Heart left ventricle (tissue), 16 donors: ENCODE measurements at regions not wholly inside any gene's neighbourhood (a gene's known extent, or its start where the extent isn't known, plus 50 kb on each side); places are given as distances from the start of the nearest gene placed in this dataset.
"Not testable (repeated sequence)": the region's sequence is repeated elsewhere in the genome, so short reads cannot be mapped to it uniquely, and the experiment has no call there.

Source experiments
- ATAC-seq, 4 donors: fragments of 200-7000 bp; cut with Tn5 transposase; one replicate each; pipeline ENCODE4 v1.9.1; 2020 to 2022; ENCODE audit warnings: moderate library complexity in 4 of 4, mild to moderate bottlenecking in 3 of 4, moderate number of reproducible peaks in 1 of 4
- DNase-seq, 5 donors: peaks; one replicate each; pipeline ENCODE4 v3.0.0-alpha.2; 2020
- H3K27ac ChIP-seq, 12 donors: fragments of 200-600 bp; sonication (generic) in 4 of 12; one replicate each; pipeline versions ENCODE4 v1.5.0 to v1.8.0; 2016 to 2022; ENCODE audit warnings: mild to moderate bottlenecking in 2 of 12
- H3K27me3 ChIP-seq, 9 donors: fragments of 200-600 bp; sonication (generic) in 2 of 9; one replicate each; pipeline versions ENCODE4 v1.5.1 to v1.8.0; 2016 to 2022; ENCODE audit warnings: mild to moderate bottlenecking in 3 of 9
- H3K36me3 ChIP-seq, 9 donors: fragments of 200-600 bp; sonication (generic) in 2 of 9; one replicate each; pipeline versions ENCODE4 v1.5.0 to v1.8.0; 2018 to 2022; ENCODE audit warnings: mild to moderate bottlenecking in 2 of 9
- H3K4me1 ChIP-seq, 12 donors: fragments of 200-600 bp; sonication (generic) in 4 of 12; one replicate each; pipeline versions ENCODE4 v1.5.0 to v1.8.0; 2016 to 2022; ENCODE audit warnings: mild to moderate bottlenecking in 3 of 12
- H3K4me3 ChIP-seq, 12 donors: fragments of 200-600 bp; sonication (generic) in 4 of 12; one replicate each; pipeline versions ENCODE4 v1.5.0 to v1.8.0; 2017 to 2022; ENCODE audit warnings: mild to moderate bottlenecking in 9 of 12, moderate library complexity in 4 of 12
- H3K9me3 ChIP-seq, 12 donors: fragments of 200-600 bp; sonication (generic) in 4 of 12; one replicate each; pipeline versions ENCODE4 v1.5.0 to v1.8.0; 2016 to 2022; ENCODE audit warnings: mild to moderate bottlenecking in 1 of 12
- CTCF ChIP-seq, 12 donors: fragments of 200-600 bp; sonication (generic) in 4 of 12; IDR thresholded peaks; one replicate each; pipeline versions ENCODE4 v1.5.0 to v1.8.0; 2018 to 2022; ENCODE audit warnings: antibody characterized with exemption in 12 of 12, mild to moderate bottlenecking in 5 of 12
- POLR2A ChIP-seq, 2 donors: fragments of 450-650 bp; IDR thresholded peaks; one replicate each; pipeline ENCODE4 v1.6.1; 2017; ENCODE audit warnings: antibody characterized with exemption in 2 of 2, mild to moderate bottlenecking in 2 of 2, moderate library complexity in 2 of 2
- WGBS, 4 donors: extraction: QIAGEN DNeasy Blood & Tissue Kit in 2 of 4; methylation state at CpG; one replicate each; pipeline versions ENCODE4 v1.1.5 to v1.1.7; 2013 to 2018; 5-methylcytosine and 5-hydroxymethylcytosine counted together
- intact Hi-C, 10 donors: fragments of 100-400 bp; cut with DNase I; formaldehyde crosslinking; loops; one replicate each; pipeline versions ENCODE4 v1.11.1 to v1.14.2; 2022
- donor health status: ischemic (EF 13 %, LVEDD 7.1; RV severe dilation, severe dysfunction).
- donor health status: healthy with polysubstance abuse.
- donor health status: DM: no; HTN: yes; CAD: no.
- donor health status: DM: no; HTN: no; CAD: no.
- donor health status: ischemic (EF 25% LVEDD 6.9; RV normal size, moderate dysfunction).
- donor health status: ischemic (EF 25% LVEDD 5.7; RV mildly dilated, moderate dysfunction).
- donor health status: healthy.
- donor health status: DM: yes; HTN: yes; CAD: no.
- donor health status: ischemic (EF 35%, LVEDD 5.7; RV mildly dilated, moderate dysfunction).
- donor health status: nonischemic (EF 11% LVEDD 7.7; RV severe dilation, severe dysfunction).
- donor health status: DM: yes; HTN: yes; CAD: no.
- donor health status: PGD.
- donor health status: ischemic (EF 29% LVEDD 5.4; RV normal size, mild dysfunction).
- donor health status: nonischemic (EF 23%, LVEDD 6.1; RV moderate dilation, normal function).

GRCh38 chr15:38638126-38638525 is 73.5 kb upstream of the RASGRP1 start:
- ATAC-seq (no peak), DNase-seq (no peak)
- Histone ChIP-seq H3K36me3 (no peaks in the 10 kb centered on the region), H3K27me3 (no peaks in the 10 kb centered on the region), H3K9me3 (no peaks in the 10 kb centered on the region), H3K4me1 (no peaks in the 10 kb centered on the region), H3K4me3 (no peak overlapping the region), H3K27ac (no peak overlapping the region)
- intact Hi-C loops: no loop called here
- TF ChIP-seq POLR2A (IDR thresholded peaks at IDR 0.05) (no peak), CTCF (IDR thresholded peaks at IDR 0.05) (no peak)
- 44 to 92% (median 64%) methylated on average over 2 of the region's 2 CpGs for WGBS, 4 donors

GRCh38 chr15:38638811-38639210 is 74.2 kb upstream of the RASGRP1 start:
- H3K27me3 ChIP-seq: no peaks in the 10 kb centered on the region
- H3K36me3 ChIP-seq: no peaks in the 10 kb centered on the region
- no peak overlapping the region for H3K4me3 ChIP-seq
- ATAC-seq (no peak), DNase-seq (no peak)
- no peaks in the 10 kb centered on the region for H3K9me3 ChIP-seq
- intact Hi-C loops: no loop called here
- TF ChIP-seq POLR2A (IDR thresholded peaks at IDR 0.05) (no peak), CTCF (IDR thresholded peaks at IDR 0.05) (no peak)
- no peak overlapping the region for H3K27ac ChIP-seq
- H3K4me1 ChIP-seq: no peaks in the 10 kb centered on the region
- 74 to 94% (median 90%) methylated on average over 4 of the region's 4 CpGs for WGBS, 4 donors

DNA sequence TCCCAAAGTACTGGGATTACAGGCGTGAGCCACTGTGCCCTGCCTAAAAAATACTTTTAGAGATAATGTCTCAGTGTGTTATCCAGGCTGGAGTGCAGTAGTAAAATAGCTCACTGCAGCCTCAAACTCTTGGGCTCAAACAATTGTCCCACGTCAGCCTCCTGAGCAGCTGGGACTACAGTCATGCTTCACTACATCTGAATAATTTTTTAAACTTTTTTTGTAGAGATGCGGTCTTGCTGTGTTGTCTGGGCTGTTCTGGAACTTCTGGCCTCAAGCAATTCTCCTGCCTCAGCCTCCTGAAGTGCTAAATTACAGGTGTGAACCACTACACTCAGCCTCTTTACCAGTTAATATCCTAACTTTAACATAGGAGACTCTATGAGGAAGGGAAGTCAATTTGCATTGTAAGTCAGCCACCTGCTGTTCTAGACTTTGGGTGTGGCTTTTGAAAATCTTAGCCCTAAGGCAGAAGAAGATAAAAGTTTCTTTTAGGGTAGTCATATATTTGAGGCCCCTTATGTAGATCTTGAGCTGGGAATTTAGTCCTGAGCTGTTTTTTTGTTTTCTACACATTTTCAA is 78.2 kb upstream of the RASGRP1 start:
- Histone ChIP-seq H3K9me3 (peaks cover 0 to 9% (median 2%) of the 10 kb centered on the region in 12 donors), H3K27ac (no peak overlapping the region), H3K4me3 (no peak overlapping the region), H3K36me3 (no peaks in the 10 kb centered on the region), H3K4me1 (no peaks in the 10 kb centered on the region), H3K27me3 (no peaks in the 10 kb centered on the region)
- intact Hi-C loops: loop anchor here in 1 of 10 donors (10.0 kb wide), 1 partner anchor 78 kb away; the partner anchor contains the start of gene RASGRP1
- WGBS, 4 donors: 67 to 85% (median 78%) methylated on average over 3 of the region's 3 CpGs
- DNase-seq (no peak), ATAC-seq (no peak)
- no peak for TF ChIP-seq CTCF (IDR thresholded peaks at IDR 0.05)
- no peak for TF ChIP-seq POLR2A (IDR thresholded peaks at IDR 0.05)

DNA sequence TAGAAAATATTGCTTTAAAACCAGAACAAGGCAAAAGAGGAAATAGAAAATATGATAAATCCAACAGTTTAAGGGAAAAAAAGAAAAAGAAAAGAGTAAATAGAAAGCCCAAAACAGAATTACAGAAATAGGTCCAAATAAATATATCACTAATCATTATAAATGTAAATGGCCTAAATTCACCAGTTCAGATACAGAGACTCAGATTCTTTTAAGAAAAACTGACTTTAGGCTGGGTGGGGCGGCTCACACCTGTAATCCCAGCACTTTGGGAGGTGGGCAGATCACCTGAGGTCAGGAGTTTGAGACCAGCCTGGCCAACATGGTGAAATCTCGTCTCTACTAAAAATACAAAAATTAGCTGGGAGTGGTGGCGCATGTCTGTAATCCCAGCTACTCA is 79.7 kb upstream of the RASGRP1 start:
- not testable (repeated sequence) for ATAC-seq, H3K27me3 ChIP-seq, H3K4me1 ChIP-seq, H3K27ac ChIP-seq, H3K36me3 ChIP-seq, H3K4me3 ChIP-seq, H3K9me3 ChIP-seq, DNase-seq
- WGBS, 4 donors: 88 to 94% (median 92%) methylated on average over 3 of the region's 3 CpGs
- intact Hi-C loops: loop anchor here in 1 of 10 donors (10.0 kb wide), 1 partner anchor 80 kb away; the partner anchor contains the start of gene RASGRP1

DNA sequence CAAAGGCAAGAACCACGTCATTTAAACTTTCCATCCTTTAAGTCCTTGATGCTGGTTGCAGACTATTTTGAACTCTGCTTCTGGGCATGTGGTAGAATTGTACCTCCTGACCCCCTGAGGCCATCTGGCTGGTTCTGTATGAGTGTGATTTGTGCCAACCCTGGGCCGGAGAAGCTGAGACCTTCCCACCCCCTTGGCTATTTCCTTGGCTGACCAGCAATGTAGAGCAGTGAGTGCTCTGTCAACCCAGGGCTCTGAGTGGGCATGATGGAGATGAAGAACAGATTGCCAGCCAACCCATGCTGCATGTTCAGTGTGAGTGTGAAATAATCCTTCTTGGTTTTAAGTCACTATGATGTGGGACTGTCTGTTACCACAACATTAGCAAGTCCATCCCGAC is 82.1 kb upstream of the RASGRP1 start:
- ATAC-seq (no peak), DNase-seq (no peak)
- no peak for TF ChIP-seq POLR2A (IDR thresholded peaks at IDR 0.05)
- TF ChIP-seq CTCF (IDR thresholded peaks at IDR 0.05): no peak
- no peak overlapping the region for H3K4me3 ChIP-seq
- WGBS, 4 donors: 81 to 89% (median 86%) methylated on average over 3 of the region's 3 CpGs
- no peak overlapping the region for H3K27ac ChIP-seq
- peaks cover 0 to 11% (median 0%) of the 10 kb centered on the region in 12 donors for H3K4me1 ChIP-seq
- H3K27me3 ChIP-seq: peaks cover 0 to 4% (median 0%) of the 10 kb centered on the region in 9 donors
- H3K36me3 ChIP-seq: no peaks in the 10 kb centered on the region
- intact Hi-C loops: loop anchor here in 1 of 10 donors (10.0 kb wide), 1 partner anchor 82 kb away; the partner anchor contains the start of gene RASGRP1
- peaks cover 0 to 9% (median 2%) of the 10 kb centered on the region in 12 donors for H3K9me3 ChIP-seq
